HG02623 (cell line): ENCODE measurements at regions not wholly inside any gene's neighbourhood (a gene's known extent, or its start where the extent isn't known, plus 50 kb on each side); places are given as distances from the start of the nearest gene placed in this dataset.
"Not testable (repeated sequence)": the region's sequence is repeated elsewhere in the genome, so short reads cannot be mapped to it uniquely, and the experiment has no call there.

Source experiments
- ATAC-seq: cut with Tn5 transposase; IDR thresholded peaks from one replicate; pipeline ENCODE4 v1.9.1; 2021; ENCODE audit warnings: moderate library complexity; ENCODE audit not compliant: unreplicated experiment

DNA sequence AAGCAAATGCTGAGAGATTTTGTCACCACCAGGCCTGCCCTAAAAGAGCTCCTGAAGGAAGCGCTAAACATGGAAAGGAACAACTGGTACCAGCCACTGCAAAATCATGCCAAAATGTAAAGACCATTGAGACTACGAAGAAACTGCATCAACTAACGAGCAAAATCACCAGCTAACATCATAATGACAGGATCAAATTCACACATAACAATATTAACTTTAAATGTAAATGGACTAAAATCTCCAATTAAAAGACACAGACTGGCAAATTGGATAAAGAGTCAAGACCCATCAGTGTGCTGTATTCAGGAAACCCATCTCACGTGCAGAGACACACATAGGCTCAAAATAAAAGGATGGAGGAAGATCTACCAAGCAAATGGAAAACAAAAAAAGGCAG lies 702.7 kb upstream of the INTU start:
- not testable (repeated sequence) for ATAC-seq

DNA sequence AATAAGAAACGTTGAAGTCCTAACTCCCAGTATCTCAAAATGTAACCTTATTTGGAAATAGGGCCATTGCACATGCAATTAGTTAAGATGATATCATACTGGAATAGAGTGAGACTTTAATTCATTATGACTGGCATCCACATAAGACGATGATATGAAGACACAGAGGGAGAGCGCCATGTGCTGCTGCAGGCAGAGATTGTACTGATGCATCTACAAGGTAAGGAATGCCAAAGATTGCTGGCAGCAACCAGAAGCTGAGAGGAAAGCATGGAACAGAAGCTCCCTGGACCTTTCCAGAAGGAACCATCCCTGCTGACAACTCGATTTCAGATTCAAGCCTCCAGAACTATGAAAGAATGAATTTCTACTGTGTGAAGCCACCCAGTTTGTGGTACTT lies 697.0 kb upstream of the INTU start:
- ATAC-seq: no peak

DNA sequence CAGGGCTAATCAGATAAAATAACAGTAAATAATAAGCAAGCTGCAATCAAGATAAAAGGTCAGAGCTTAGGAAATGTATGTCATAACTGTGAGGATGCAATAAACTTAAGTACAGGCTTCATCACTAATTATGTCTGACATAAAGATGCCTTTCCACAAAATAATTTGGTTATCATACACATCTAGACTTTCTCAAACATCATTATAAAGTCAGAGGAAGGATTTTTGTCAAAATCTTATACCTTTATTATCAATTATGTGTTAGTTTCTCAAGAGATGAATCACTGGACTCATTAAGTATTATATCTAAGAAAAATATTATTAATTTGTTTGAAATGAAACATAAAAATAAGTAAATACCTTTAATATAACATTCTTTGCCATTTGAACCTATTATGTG lies 695.4 kb upstream of the INTU start:
- no peak for ATAC-seq

DNA sequence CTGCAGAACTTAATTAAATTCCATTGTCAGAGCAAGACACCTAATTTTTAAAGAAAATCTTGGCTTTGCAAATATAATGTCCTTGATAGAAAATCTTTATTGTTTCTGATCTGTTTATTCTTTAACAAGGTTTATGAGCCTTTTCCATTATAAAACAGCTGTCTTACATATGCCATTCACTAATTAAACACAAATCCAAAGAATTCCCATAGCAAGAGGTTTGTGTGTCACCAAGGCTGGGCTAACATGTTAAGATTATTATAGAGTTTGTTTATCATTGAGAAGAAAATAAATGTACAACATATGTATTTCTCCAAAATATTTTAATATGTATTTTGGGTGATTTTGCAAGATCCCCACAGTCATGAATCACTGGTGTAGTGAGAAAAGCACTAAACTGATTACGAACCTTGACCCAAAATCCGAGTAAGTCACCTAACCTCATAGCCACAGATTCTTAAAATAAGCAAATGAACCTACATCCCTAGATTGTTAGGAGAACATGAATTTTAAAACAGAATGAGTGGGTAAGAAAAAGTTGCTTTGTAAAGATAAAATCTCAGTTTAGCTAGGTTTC lies 694.8 kb upstream of the INTU start:
- no peak for ATAC-seq

DNA sequence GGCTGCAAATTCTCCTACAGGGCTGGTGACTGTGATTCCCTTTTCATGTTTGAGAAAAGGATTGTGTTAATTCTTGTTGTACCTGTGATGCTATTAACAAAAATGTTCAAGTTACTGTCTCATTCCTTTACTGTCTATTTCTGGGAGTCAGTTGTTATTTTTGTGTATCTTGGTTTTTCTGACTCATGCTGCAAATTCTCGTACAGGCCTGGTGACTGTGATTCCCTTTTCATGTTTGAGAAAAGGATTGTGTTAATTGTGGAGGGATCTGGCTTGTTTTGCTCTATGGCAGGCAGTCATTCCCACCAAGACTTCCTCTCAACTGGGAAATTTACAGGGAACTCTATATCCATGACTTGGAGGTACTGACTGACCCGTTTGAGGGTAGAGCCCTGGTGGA lies 693.4 kb upstream of the INTU start:
- ATAC-seq: no peak

- ATAC-seq: no peak
Observed at GRCh38 chr4:126947536-126947935, 685.2 kb upstream of the INTU start.

DNA sequence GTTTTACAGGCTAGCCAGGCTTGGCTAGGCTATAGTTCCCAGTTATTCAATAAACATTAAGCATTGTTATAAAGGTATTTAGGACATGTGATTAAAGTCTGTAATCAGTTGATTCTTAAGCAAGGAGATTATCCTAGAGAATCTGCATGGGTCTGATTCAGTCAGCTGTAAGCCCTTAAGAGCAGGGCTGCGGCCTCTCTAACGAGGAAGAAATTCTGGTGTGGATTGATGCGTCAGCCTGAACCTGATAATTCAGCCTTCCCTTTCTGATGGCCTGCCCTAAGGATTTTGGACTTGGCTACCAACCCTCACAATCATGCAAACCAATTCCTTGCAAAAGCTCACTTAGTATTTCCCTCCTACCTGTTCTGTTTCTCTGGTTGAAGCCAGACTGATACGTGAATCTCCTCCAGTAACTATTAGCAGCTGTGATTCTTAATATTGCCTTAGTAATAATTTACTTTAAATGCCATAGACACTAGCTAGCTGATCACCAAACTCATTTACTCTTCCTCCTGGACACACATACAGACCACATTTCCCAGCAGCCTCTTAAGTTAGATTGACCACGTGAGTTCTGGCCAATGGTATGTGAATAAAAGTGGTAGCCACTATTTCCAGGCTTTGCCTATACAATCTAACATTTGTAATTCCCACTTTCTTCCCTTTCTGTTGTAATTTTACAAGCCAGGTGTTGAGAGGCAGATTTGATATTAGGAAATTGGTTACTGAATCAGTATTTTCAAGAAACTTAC lies 678.0 kb upstream of the INTU start:
- no peak for ATAC-seq

GRCh38 chr4:126955292-126956183 lies 677.2 kb upstream of the INTU start:
- no peak for ATAC-seq

DNA sequence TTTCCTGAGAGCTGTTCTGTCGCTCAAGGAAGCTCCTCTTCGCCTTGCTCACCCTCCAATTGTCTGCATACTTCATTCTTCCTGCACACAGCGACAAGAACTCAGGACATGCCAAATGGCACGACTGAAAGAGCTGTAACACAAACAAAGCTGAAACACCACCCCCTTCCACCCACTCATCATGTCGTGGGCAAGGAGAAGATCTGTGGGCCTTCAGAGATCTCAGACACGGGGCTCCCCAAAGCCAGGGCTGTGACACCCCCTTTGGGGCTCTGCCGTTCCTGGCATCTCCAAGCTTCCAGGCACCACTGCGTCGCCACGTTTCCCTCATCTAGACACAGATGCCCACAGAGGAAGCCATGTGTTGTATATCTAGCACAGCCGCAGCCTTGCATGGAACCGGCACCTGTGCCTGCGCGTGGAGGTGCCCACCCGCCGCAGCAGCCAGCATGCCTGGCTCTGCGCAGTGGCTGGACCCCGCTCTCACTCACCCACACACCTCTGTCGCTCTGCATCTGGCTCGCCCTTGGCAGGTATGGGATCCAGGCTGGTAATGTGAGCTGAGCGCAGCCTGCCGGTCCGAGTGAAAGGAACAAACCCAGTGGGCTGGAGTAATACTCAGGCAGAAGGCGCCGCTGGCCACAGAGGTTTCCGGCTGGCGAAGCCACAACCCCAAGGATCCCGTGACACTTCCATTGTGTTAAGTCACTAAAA lies 676.4 kb upstream of the INTU start:
- no peak for ATAC-seq

GRCh38 chr4:126957556-126957955 lies 675.2 kb upstream of the INTU start:
- no peak for ATAC-seq

GRCh38 chr4:126957987-126958386 lies 674.8 kb upstream of the INTU start:
- ATAC-seq: no peak

DNA sequence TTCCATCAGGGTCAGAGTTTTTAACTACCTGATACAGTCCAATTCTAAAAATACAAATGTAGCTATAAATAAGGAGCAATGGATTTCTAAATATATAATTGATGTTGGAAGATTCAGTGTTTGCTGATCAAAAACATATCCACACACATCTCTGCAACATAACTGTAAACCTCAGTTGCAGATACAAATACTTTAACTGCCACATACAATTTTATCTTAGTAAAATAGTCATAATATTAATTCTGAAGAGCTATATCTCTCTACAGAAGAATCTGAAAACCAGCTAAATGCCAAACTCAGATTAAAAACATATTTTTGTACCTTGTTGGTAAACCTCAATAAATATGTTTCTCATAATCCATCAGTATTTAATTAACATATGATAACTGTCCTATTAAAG lies 674.3 kb upstream of the INTU start:
- no peak for ATAC-seq

DNA sequence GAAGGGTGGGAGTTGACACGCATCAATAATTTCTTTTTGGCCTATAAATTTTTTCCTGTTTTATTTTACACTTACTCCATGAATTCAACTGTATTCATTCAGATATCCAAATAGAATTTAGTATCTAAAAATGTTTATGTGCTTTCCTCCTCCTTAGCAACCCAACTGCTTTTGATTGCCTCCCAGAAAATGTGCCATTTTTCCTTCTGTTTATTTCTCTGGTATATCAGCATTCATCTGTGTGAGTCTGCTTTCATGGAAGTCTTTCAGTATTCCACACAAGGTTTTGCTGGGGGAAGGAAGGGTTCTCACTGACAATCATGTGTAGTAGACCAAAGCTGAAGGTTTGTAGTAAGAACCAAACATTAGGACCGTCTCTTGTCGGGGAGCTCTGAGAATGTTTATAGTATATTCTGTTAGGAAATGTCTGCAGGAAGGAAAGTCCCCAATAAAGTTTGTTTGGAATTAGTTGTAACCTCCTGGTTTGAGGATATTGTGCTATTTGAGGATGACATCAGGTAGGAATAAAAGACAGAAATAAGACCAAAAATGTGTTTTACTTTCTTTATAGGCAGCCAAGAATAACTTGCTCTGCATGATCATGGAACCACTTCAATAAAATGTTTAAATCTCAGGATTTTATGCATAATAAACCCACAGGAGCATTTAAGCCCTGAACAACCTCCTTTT lies 673.6 kb upstream of the INTU start:
- ATAC-seq: no peak

- no peak for ATAC-seq
Observed at GRCh38 chr4:126960760-126961159, 672.0 kb upstream of the INTU start.

DNA sequence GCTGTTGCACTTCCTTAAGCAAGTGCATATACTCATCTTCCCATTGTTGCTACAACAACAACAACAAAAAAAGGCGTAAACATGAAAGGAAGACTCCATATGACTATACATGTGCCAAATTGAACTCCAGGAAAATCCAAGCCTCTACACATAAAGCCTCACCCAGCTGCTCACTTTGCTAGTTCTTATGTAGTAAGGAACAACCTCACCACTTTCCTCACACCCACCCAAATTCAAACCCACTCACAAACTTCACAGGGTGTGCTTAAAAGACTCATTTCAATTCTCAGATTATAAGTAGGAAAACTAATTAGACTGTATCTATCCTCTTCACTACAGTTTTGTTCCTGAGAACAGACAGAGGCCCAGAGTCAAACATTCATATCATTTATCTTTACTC lies 671.1 kb upstream of the INTU start:
- ATAC-seq: no peak

- ATAC-seq: no peak
Observed at GRCh38 chr4:126965877-126966276, 666.9 kb upstream of the INTU start.

GRCh38 chr4:126969360-126970235 lies 663.2 kb upstream of the INTU start:
- no peak for ATAC-seq

DNA sequence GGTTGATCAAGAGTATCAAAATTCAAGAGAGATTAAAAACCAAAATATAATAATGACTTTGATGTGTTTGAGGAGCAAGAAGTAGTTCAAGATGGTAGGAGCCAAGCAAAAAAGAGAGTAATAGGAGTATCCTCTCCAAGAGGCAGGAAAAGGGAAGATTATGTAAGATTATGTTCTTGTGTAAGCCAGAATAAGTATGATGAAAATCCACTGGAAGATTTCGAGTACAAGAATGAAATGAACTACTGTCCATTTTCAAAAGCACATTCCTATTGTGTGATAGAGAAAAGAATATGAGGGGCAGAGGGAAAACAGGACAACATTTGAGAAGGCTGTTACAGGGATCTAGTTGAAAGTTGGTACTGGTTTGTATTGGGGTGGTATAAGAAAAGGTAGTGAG lies 659.6 kb upstream of the INTU start:
- ATAC-seq: no peak

DNA sequence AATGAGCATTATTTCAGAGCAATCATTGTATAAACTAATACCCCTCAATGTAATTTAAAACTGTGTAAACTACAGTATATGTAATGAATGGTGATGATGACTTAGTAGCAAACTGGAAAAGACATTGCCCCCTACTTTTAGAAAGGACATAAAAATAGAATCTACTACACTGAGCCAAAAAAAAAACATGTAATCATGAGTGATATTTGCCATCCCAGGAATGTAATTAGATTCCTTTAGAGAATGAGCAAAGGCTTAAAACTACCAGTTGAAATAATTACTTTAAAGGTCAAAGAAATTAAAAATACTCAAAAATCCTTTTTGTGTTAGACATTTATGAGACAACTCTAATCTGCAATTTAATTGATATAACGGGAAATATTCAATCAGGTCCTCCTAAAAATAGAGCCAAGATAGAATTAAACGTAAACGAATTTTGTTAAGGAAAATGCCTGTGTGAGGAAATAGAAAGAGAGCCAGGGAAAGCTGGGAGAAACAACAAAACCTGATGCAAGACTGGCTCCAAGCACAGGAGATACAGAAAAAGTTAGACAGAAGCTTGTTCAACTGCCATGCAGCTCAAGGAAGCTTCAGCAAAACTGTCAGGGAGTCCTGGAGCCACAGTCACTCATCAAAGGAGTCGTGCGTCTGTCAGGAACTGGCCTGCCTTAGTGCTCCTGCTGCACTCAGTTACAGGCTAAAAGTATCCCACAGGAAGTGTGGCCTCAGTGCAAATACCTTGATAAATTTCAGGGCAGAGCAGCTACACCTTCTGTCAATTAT lies 655.7 kb upstream of the INTU start:
- ATAC-seq: no peak
